GM23338 (cell line): ENCODE measurements at regions not wholly inside any gene's neighbourhood (a gene's known extent, or its start where the extent isn't known, plus 50 kb on each side); places are given as distances from the start of the nearest gene placed in this dataset.

Source experiments
- CREB1 ChIP-seq: fragments of 250-450 bp; sonication (Bioruptor Pico); IDR thresholded peaks from 2 replicates; pipeline ENCODE4 v1.5.0; 2020; ENCODE audit warnings: low read depth, mild to moderate bottlenecking, moderate library complexity
- ETS1 ChIP-seq: IDR thresholded peaks from 2 replicates; pipeline ENCODE4 v1.6.1; 2016; ENCODE audit warnings: antibody characterized with exemption
- EZH2 ChIP-seq: fragments of 200-600 bp; sonication (generic); IDR thresholded peaks from one replicate; pipeline ENCODE4 v1.8.0; 2017; ENCODE audit warnings: antibody characterized with exemption, mild to moderate bottlenecking, low read depth; ENCODE audit not compliant: unreplicated experiment
- EZH2phosphoT487 ChIP-seq: fragments of 200-600 bp; sonication (generic); IDR thresholded peaks from one replicate; pipeline ENCODE4 v1.8.1; 2018; ENCODE audit warnings: antibody characterized with exemption; ENCODE audit not compliant: unreplicated experiment
- JUNB ChIP-seq: IDR thresholded peaks from one replicate; pipeline ENCODE4 v1.6.1; 2016; ENCODE audit warnings: antibody characterized with exemption; ENCODE audit not compliant: unreplicated experiment
- NANOG ChIP-seq: IDR thresholded peaks from 2 replicates; pipeline ENCODE4 v1.6.1; 2016; ENCODE audit warnings: antibody characterized with exemption, borderline replicate concordance
- POLR2AphosphoS5 ChIP-seq: IDR thresholded peaks from 2 replicates; pipeline ENCODE4 v1.6.1; 2016; ENCODE audit warnings: antibody characterized with exemption, low read depth
- ZNF114 ChIP-seq: fragments of 250-450 bp; sonication (Bioruptor Pico); IDR thresholded peaks from 2 replicates; pipeline ENCODE4 v1.5.0; 2020; ENCODE audit warnings: mild to moderate bottlenecking, moderate library complexity
- ZNF331 ChIP-seq: fragments of 250-450 bp; sonication (Bioruptor Pico); IDR thresholded peaks from 2 replicates; pipeline ENCODE4 v1.5.0; 2020; ENCODE audit warnings: low read depth, mild to moderate bottlenecking, moderate library complexity
- TF ChIP-seq, protein P1 (sequence below), 2 experiments: fragments of 200-600 bp in 1 of 2; sonication (generic) in 1 of 2; conservative IDR thresholded peaks; 2 replicates each; pipeline versions ENCODE4 v1.5.1 to v1.6.1; 2016 to 2017; ENCODE audit warnings: antibody characterized with exemption in 2 of 2, low read depth in 2 of 2, mild to moderate bottlenecking in 2 of 2, moderate library complexity in 1 of 2
- TF ChIP-seq, protein P2 (sequence below): IDR thresholded peaks from one replicate; pipeline ENCODE4 v1.6.1; 2018; ENCODE audit warnings: antibody characterized with exemption; ENCODE audit not compliant: unreplicated experiment

DNA sequence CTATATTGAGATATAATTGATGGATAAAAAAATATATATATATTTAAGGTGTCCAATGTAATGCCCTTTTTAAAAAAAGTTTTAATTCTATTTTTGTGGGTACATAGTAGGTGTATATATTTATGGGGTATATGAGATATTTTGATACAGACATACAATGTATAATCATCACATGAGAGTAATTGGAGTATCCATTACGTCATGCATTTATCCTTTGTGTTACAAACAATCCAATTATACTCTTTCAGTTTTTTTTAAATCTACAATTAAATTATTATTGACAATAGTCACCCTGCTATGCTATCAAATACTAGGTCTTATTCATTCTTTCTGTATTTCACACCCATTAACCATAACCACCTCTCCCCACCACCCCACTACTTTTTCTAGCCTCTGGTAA lies 66.3 kb upstream of the DIPK2B start:
- TF ChIP-seq, protein P1, sequence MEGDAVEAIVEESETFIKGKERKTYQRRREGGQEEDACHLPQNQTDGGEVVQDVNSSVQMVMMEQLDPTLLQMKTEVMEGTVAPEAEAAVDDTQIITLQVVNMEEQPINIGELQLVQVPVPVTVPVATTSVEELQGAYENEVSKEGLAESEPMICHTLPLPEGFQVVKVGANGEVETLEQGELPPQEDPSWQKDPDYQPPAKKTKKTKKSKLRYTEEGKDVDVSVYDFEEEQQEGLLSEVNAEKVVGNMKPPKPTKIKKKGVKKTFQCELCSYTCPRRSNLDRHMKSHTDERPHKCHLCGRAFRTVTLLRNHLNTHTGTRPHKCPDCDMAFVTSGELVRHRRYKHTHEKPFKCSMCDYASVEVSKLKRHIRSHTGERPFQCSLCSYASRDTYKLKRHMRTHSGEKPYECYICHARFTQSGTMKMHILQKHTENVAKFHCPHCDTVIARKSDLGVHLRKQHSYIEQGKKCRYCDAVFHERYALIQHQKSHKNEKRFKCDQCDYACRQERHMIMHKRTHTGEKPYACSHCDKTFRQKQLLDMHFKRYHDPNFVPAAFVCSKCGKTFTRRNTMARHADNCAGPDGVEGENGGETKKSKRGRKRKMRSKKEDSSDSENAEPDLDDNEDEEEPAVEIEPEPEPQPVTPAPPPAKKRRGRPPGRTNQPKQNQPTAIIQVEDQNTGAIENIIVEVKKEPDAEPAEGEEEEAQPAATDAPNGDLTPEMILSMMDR (conservative IDR thresholded peaks at IDR 0.05; ENCODE audit: low read depth in 2 of 2): no peak
- TF ChIP-seq EZH2phosphoT487 (no peak), POLR2AphosphoS5 (no peak), NANOG (no peak), EZH2 (no peak), ETS1 (no peak), ZNF331 (CRISPR knock-in tag) (no peak), CREB1 (no peak), JUNB (no peak), ZNF114 (CRISPR knock-in tag) (no peak)
- TF ChIP-seq, protein P2, sequence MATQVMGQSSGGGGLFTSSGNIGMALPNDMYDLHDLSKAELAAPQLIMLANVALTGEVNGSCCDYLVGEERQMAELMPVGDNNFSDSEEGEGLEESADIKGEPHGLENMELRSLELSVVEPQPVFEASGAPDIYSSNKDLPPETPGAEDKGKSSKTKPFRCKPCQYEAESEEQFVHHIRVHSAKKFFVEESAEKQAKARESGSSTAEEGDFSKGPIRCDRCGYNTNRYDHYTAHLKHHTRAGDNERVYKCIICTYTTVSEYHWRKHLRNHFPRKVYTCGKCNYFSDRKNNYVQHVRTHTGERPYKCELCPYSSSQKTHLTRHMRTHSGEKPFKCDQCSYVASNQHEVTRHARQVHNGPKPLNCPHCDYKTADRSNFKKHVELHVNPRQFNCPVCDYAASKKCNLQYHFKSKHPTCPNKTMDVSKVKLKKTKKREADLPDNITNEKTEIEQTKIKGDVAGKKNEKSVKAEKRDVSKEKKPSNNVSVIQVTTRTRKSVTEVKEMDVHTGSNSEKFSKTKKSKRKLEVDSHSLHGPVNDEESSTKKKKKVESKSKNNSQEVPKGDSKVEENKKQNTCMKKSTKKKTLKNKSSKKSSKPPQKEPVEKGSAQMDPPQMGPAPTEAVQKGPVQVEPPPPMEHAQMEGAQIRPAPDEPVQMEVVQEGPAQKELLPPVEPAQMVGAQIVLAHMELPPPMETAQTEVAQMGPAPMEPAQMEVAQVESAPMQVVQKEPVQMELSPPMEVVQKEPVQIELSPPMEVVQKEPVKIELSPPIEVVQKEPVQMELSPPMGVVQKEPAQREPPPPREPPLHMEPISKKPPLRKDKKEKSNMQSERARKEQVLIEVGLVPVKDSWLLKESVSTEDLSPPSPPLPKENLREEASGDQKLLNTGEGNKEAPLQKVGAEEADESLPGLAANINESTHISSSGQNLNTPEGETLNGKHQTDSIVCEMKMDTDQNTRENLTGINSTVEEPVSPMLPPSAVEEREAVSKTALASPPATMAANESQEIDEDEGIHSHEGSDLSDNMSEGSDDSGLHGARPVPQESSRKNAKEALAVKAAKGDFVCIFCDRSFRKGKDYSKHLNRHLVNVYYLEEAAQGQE: no peak
